HK-2 (cell line): ENCODE measurements at regions not wholly inside any gene's neighbourhood (a gene's known extent, or its start where the extent isn't known, plus 50 kb on each side); places are given as distances from the start of the nearest gene placed in this dataset.

Experiments
- DNase-seq: peaks from one replicate; pipeline ENCODE4 v3.0.0-alpha.2; 2018; ENCODE audit not compliant: unreplicated experiment

DNA sequence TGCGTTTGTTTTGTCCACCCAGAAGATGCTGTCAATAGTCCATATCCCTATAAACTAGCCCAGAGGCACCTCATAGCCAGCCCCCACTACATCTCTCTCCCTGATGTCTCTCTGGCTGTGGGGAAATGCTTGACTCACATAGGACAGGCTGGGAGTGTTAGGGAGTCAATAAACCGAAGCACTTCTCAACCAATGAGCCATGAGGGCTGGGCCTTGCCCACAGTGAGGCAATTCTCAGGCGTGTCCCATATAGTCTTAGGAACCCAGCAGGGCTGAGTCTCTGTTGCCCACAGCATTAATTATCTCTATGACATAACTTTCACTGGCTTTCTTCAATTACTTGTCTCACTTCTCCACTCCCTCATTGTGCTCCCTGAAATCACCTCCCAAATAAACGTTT, 387.3 kb upstream of the CDH11 start:
- DNase-seq, result no peak

DNA sequence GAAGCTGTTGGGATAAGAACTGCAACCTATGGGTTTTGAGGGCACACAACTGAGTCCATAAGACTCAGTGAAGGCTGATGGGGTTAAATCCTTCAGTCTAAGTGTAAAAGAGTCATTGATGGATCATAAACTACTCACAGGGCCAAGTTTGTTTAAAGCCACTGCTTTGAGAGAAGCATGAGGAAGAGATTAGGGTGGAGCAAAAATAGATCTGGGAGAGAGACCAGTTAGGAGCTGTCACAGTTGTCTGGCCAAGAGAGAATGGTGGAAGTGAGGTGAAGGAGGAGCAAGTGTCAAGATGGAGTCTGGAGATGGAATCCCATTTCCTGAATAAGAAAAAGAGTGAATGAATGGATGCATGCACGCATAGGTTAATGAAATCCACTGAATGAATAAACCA, 379.1 kb upstream of the CDH11 start:
- no peak for DNase-seq

DNA sequence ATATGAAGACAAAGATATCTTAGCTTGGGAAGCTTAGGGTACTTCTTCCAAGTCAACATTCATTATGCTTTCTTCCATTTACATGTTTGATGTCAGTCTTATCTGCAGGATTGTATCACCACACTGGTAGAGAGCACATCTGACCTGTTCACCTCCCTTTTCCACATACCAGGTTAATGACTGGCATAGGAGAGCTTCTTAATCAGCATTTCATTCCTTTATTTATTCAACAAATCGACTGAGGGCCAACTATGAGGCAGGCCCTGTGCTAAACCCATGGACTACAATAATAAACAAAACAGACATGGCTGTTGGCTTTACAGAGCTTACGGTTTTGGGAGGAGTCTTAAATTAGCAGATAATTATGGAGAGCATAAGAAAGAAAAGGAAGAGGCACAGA, 378.1 kb upstream of the CDH11 start:
- no peak for DNase-seq

DNA sequence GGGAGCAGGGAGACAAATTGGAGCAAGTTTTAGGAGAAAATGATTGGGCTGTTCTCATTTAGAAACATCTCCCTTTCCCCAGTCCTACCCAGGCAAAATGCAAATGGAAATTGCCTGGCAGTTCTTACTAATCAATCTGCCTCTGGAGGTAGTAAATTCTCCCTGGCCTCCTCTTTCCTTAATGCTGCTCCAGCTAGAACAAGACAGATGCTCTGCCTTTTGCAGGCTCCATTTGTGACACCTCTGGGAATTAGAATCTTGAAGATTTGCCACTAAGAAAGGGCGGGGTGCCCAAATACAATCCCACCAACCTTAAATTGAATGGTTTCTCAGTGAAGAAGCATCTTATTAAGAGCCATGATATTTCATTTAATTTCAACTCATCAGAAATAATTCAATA, 377.7 kb upstream of the CDH11 start:
- no peak for DNase-seq

DNA sequence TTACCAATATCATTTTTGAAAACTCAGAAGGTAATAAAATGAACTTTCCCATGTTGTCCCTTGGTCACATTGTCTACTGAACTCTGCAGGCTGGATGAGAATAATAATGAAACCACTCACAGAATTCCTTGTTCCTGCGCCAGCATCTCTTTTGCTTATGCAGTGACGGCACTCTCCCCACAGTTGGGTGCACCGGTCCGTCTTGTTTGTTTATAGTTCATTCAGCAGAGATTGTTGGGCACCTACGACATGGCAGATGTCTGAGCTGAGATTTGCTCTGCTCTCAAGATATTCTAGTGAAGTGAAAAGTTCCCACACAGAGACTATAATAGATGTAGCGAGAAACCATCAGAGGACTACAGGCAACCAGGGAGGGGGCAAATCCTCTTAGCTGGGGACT, 375.7 kb upstream of the CDH11 start:
- no peak for DNase-seq

DNA sequence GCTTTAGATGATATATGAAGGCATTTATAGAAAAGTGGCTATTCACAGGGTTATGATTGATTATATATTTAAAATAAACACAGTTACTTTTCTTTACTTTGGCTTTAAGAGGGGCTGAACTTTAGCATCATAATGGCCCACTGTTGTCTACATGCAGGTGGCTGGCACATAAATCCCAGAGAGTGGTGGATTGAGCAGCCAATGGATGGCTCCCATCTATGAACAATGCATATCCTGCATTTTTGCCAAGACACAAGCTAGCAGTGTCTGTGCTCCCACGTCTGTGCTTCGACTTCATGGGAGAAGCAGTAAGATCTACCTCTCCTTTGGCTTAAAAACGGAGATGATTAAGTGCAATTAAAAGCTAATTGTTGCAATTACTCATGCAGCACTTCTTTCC, 373.2 kb upstream of the CDH11 start:
- no peak for DNase-seq

DNA sequence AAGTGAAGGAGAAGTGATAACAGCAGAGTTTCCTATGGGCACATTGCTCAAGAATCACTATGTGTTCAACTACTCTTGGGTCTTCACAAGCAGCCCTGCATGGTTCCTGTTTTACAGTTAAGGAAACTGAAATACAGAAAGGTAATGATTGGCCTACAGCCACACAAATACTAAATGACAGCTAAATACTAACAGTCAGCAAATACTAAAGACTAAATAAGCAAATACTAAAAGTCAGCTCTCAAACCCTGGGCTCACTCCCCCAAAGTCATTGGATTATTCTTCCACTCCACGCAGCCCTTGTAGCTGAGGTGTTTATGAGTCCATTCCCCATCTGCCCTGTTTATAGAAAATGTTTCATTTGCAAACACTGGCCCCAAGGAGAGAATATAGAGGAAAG, 372.7 kb upstream of the CDH11 start:
- no peak for DNase-seq

DNA sequence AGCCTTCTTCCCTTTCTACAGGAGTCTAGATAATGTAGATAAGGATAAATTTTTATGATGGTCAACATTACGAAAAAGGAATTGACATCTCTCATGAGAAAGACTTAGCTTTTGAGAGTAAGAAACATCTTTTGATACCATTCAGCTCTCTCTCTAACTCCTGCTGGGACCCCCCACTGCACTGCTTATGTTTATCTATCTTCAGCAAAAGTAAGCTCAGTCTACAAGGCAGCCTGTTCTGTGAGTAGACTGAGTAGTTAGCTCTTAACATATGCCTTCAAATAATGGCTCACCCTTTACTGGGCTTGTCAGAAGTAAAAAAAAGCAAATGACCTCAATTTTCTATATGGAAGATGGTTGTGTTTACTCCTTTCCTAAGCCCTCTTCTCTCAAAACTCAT, 372.2 kb upstream of the CDH11 start:
- no peak for DNase-seq

DNA sequence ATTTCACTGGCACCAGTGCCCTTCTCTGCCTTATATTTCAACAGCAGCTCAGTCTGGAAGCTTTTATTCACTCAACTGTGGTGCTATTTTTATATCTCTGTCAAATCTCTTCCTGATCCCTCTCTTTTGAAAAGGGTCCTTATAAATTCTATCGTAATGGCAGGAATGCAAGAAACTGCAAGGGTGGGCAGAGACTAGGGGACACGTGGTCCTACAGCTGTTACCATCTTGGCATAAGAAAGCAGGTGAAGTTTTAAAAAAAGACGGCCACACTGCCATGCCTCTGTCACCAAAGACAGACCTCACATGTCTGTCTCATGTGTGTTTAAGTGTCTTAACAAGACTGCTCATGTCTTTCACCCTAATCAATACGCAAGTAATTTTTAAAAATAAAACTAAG, 368.4 kb upstream of the CDH11 start:
- DNase-seq, result no peak

DNA sequence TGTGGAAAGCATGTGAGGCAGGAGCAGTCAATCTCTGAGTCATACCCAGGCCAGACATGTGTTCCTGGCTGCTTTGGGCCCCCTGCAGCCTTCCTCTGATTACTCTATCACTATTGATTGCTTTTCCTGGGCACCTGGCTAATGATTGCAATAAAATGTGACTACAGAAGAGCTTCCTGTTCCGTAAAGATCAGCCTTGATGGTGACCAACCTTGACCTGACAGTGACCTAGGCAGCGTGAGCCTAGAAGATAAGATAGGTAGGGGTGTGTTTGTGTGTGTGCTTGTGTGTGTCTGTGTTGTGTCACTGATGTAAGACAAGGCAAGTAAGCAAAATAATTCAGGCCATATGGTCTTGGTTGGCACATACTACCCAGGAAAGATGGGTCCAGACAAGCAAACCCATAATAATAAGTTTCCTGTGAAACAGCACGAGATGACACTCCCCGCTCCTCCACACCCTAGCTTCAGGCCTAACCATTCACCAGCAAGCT, 367.7 kb upstream of the CDH11 start:
- no peak for DNase-seq

DNA sequence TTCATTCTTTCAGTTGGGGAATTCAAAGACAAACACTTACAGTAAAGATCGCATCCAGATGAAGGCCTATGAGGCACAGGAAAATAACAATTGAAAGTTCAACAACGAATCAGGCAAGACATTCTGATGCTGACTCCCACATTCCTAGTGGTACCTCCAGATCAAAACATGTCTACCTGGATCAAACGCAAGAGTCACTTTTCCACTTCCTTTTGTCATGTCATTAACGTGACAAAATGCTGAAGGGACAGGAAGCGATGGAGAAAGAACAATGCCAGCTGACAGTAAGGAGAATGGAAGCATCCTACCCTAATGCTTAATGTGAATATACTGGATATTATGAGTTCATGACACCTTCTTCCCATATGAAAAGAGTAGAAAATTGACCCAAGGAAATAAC, 365.4 kb upstream of the CDH11 start:
- DNase-seq, result no peak

DNA sequence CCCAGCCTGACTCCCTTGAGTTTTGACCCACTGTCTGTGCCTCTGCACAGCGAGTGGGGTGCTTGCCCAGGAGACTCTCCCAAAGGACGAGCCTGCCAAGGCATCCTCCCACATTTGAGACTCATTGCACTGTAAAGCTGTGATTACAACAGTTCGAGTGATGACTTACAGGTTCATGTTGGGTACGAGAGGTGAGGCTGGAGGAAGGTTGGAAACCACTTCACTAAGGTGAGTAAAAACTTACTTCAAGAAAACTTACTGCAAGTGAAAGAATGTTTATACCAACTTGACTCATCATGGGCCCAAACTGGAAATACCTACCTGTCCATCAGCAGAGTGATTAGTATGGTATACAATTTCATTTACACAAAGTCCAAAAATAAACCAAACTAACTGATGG, 360.1 kb upstream of the CDH11 start:
- no peak for DNase-seq

DNA sequence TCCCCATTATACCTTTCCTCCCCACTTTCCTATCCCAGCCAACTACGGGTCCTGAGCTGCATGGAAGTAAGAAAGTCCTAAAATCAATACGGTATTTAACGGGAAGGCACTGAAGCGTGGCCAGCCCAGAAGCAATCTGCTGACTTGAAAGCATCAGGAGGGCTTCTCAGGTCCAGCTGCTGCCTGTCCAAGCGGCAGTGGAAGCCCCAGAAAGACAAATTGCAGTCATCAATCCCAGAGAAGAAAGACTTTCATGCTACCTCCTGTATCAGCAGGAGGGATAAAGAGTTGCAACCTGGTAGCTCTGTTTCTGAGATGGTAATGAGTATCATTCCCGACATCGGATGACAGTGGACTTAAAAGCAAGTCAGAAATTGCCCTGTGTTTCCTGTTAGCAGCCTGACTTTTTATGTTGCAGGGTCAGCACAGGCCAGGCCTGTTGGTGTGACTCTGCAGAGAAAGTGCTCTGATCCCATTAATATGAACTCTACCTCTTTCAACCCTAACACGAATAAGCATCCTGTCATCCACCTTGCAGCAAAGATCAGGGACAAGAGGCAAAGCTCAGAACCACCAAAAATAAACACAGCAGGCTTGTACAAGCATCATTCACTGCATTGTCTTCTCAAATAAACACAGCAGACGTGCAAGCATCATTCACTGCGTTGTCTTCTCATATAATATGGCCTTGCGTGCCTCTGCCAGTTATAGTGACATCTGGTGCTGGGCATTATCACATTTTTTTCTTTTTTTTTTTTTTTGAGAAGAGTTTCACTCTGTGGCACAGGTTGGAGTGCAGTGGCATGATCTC, 358.6 kb upstream of the CDH11 start:
- DNase-seq, result no peak

DNA sequence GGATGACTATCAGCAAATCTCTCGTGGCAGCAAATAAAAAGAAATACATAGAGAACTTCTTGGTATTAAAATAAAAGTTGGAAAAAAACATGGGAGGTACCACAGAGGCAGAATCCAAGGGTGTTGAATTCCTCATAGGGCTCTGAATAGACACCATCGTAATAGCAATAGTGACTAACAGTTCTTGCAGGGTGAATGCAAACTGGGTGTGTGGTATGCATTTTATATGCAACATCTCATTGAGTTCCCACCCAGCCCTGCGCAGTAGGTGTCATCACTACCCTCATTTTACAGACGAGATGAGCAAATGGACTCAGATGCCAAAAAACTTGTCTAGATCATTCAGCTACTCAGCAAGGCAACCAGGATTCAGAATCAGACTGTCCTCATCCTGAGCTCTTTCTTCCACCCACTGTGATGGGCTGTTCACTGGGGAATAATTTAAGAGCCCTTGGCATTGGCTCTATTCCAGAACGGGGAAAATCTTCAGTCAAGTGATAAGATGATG, 354.6 kb upstream of the CDH11 start:
- no peak for DNase-seq

DNA sequence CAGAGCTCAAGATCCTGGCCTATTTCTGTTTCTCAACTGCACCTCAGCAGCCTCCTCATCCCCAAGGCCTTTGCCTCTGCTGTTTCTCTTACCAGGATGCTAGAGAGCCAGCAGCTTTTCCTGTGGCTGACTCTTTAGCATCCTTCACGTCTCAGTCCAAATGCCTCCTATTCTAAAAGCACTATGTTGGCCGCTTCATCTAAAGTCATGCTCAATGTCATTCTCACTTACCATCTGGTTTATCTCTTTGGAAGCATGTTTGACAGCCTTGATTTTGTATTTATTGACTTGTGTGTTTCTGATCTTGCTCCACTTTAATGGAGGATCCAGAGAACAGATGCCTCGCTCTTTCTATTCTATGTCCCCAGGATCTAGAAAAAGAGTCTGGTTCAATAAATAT, 351.8 kb upstream of the CDH11 start:
- no peak for DNase-seq

DNA sequence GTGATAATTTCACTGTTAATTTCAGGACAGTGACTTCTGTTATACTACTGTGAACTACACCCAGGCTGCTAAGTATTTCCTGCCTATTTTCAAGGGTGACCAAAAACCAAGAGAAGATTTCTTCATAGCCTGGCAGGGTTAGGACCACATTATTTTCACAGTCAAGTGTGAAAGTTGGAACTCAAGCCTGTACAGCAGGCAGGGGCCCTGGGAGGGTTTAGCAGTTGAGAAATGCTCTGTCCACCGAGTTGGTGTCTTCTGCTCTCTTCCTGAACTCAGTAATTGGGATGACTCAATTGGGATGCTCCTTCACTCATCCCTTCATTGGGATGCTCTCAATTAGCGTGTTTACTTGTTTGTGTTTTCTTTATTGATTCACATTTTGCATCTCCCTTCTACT, 347.3 kb upstream of the CDH11 start:
- no peak for DNase-seq

DNA sequence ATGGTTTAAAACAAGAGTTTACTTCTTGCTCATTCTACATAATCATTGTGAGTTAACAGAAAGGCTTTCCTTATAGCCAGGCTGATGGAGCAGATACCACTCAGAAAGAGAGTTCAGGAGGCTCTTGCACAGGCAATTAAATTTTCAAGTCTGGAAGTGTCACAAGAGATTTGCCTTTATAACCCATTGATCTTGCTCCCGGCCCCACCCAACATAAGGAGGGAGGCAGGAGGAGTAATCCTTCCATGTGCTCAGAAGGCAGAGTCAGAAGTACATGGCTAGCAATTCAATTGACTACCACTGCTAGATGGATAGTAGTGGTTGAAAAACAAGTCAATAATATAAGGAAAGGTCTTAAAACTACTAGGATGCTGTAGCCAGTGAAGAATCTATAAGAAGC, 346.3 kb upstream of the CDH11 start:
- DNase-seq, result no peak

DNA sequence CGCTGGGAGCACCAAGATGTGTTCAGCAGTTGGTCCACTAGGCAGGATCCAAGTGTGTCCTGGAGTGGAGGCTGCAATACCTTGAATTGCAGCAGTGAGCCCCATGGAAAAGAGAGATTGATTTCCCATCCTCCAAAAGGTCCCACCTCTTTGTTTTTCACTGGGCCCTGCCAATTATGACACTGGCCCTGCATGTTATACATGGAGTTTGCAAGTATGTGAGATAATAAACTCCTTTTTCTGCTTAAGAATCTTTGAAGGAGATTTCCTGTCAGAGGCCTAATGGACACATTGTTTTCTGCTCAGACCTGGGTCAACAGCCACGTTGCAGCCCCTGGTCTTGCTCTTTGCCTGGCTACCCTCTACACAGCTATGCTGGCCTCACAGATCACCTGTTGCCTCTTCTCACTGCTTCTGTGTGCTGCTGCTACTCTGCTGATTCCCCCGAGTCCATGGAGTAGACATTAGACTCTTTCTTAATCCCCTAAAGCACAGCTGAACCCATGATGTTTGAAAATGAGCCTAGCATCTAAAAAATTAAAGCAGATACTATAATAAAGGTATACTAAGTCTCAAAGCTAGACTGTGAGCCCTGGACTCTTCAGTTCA, 341.9 kb upstream of the CDH11 start:
- DNase-seq, result no peak

DNA sequence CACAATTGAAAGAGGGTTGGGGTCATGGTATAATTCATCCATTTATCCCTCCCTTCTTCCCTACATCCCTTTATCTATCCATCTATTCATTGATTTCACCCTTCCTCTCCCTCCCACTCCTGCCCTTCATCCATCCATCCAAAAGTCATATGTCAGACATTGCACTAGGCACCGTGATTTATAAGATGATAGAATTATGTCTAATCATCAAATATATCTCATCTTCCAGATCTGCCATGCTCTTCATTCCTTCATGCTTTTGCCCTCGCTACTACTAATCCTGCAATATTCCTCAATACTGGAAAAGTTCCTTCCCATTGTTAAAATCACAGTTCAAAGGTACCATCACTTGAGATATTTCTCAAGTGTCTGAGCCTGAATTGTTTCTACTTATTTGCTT, 335.2 kb upstream of the CDH11 start:
- no peak for DNase-seq

DNA sequence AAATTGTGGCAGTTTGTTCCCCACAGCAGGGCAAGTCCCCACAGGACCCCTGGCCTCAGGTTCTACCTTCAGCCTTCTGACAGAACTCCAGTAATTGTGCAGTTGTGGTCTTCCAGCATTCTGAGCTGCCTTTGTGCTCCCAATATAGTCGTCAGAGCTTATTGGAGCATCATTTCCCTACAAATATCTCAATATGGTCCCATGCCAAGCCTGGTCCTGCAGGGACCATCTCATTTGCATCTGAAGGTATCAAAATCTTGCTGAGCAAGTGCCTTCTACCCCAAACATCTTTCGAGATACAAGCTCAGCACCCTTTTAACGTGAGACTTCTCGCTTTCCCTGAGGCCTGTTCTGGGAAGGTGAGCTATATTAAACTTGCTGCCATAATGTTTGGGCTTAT, 333.9 kb upstream of the CDH11 start:
- DNase-seq, result no peak

DNA sequence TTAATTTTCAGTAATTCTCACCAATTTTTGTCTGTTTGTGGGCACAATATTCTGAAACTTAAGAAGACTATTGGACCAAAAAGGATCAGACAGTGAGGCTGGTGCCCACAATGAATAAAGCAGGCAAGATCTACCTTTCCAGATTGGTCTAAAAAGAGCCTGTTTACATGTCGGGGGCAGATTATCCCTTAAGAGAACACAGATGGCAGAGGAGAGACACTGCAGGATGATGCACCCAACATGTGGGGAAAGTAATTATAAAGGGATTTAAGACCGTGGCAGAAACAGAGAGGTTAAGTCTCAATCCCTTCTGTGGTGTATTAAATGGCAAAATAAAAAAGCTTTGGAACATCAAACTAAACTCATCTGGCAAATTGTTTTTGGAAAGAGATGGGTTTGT, 331.8 kb upstream of the CDH11 start:
- DNase-seq, result no peak

DNA sequence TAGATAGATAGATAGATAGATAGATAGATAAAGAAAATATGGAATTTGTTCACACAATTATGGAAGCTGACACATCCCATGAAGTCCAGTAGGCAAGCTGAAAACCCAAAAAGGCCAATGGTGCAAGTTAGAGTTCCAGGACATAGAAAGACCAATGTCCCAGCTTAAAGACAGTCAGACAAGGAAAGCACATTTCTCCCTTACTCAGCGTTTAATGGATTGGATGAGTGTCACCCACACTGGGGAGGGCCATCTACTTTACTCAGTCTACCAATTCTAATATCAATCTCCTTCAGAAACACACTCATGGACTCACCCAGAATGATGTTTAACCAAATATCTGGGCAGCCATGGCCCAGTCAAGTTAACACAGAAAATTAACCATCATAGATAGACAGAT, 327.7 kb upstream of the CDH11 start:
- DNase-seq, result no peak

DNA sequence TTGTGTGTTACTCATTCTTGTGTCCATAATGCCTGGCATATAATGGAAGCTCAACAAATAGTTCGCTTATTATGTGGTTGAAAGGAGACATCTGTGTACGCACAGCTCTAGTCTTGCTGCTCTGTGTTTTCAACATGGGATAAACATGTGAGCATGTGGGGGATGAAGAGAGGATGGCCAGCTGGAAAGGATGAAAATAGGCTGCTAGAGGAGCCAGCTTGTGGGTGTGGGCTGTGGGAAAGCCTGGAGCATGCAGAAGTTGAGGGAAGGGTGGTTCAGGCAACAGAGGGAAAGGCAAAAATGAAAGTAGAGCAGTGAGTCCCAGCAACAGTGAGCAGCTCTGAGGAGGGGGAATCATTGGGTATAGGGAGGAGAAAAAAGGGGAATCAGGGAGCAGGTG, 324.6 kb upstream of the CDH11 start:
- no peak for DNase-seq
